ENCODE measurements at regions not wholly inside any gene's neighbourhood (a gene's known extent, or its start where the extent isn't known, plus 50 kb on each side); places are given as distances from the start of the nearest gene placed in this dataset.

GRCh38 chr4:138689187-138689586 lies 326.4 kb upstream of the NOCT start:
- Histone ChIP-seq H4K8ac (ENCODE audit: low read depth in 2 of 2, low read length in 2 of 2) (peak overlapping the region; percentile 16 to 48; a peak in 2 of 4 replicates), H2AK5ac (ENCODE audit: low read depth, low read length) (0 out of 2 replicates have a peak overlapping the region, but pooled peaks have one; percentile 44), H2BK5ac (ENCODE audit: low read depth, low read length, poor library complexity, severe bottlenecking) (peak overlapping the region; percentile 12), H3K4me3 (ENCODE audit: insufficient read depth, low read depth, low read length) (no peak overlapping the region), H3K27me3 (ENCODE audit: control insufficient read depth, insufficient read depth, low read length) (no peaks in the 10 kb centered on the region), H3K4me2 (ENCODE audit: low read depth, low read length) (peak overlapping the region; percentile 61), H4K5ac (ENCODE audit: low read depth, low read length) (peak overlapping the region; percentile 54; the same call in 1 of the 2 replicates), H3K56ac (ENCODE audit: extremely low read depth, insufficient read depth, low read length) (no peak overlapping the region; the same call in 1 of the 2 replicates), H2BK15ac (ENCODE audit: low read depth, low read length) (peak overlapping the region; percentile 45; the same call in 1 of the 3 replicates), H2BK20ac (ENCODE audit: low read depth, low read length) (peak overlapping the region; percentile 82; the same call in 1 of the 2 replicates), H3K23ac (ENCODE audit: low read depth, low read length) (0 out of 2 replicates have a peak overlapping the region, but pooled peaks have one; percentile 3), H2AK9ac (replicated peaks; ENCODE audit: low read depth, low read length, poor library complexity) (no peak overlapping the region), H3K9me1 (ENCODE audit: insufficient read depth, low read length) (0 out of 2 replicates have a peak, but pooled peaks cover 3% of the 10 kb centered on the region), H3K4ac (ENCODE audit: low read depth, low read length) (peak overlapping the region; percentile 16), H3K9me3 (ENCODE audit: control insufficient read depth, insufficient read depth, low read length) (peaks cover under 1% of the 10 kb centered on the region; the same call in 1 of the 2 replicates), H2BK120ac (ENCODE audit: low read depth, low read length) (peak overlapping the region; percentile 22), H2AFZ (replicated peaks; ENCODE audit: low read length, poor library complexity) (peak overlapping the region; percentile 46), H3K36me3 (ENCODE audit: control insufficient read depth, insufficient read depth, low read length) (no peaks in the 10 kb centered on the region), H4K91ac (ENCODE audit: insufficient read depth, low read depth, low read length) (peak overlapping the region; percentile 14; the same call in 1 of the 2 replicates), H3K79me1 (ENCODE audit: low read depth in 1 of 2, low read length in 2 of 2) (no peaks in the 10 kb centered on the region), H3K9ac (ENCODE audit: low read depth, low read length) (peak overlapping the region; percentile 7), H3K14ac (replicated peaks; ENCODE audit: low read depth, low read length) (0 out of 2 replicates have a peak overlapping the region, but pooled peaks have one; percentile 19), H3K27ac (ENCODE audit: insufficient read depth, low read length) (peak overlapping the region; percentile 72; the same call in 1 of the 2 replicates), H3K4me1 (ENCODE audit: control insufficient read depth, insufficient read depth, low read length) (peaks cover 28% of the 10 kb centered on the region), H3K18ac (ENCODE audit: low read depth, low read length) (peak overlapping the region; percentile 44), H4K20me1 (ENCODE audit: insufficient read depth, low read length) (no peaks in the 10 kb centered on the region)
- CTCF ChIA-PET: interaction anchor here (2.2 kb wide), 1 partner anchor 182 kb away, joined by 6 read pairs; no protein-coding TSS in a partner anchor
- DNase-seq (peak; percentile 50), ATAC-seq (ENCODE audit: low read depth) (peak; percentile 69)
- POLR2A ChIA-PET (ENCODE audit: unreplicated experiment): interaction anchor here (0.6 kb wide), 1 partner anchor 180 kb away, joined by 24 read pairs; no protein-coding TSS in a partner anchor
- intact Hi-C loops (cut with micrococcal nuclease): loop anchor here (2.0 kb wide), 1 partner anchor 182 kb away; no protein-coding TSS in a partner anchor
- WGBS, 2 experiments (ENCODE audit: extremely low coverage in 2 of 2, insufficient read length in 1 of 2): 7% methylated on average over 3 of the region's 9 CpGs; no CpG with 5 or more reads in 1 of the 2 experiments
- in situ Hi-C loops (cut with MboI; ENCODE audit: low sequenced_read_pairs): loop anchor here (10.0 to 25.0 kb wide), 4 partner anchors 504 to 1552 kb away; partner anchors contain the start of gene PCDH18
- no TSS peak for BruUV-seq (replicated peaks)
- dilution Hi-C loops (cut with HindIII; ENCODE audit: low sequenced_read_pairs, unreplicated experiment): no loop called here
- TF ChIP-seq CHD1 (IDR thresholded peaks at IDR 0.05; ENCODE audit: low read depth, low read length): no peak
- no peak for TF ChIP-seq SMC3 (IDR thresholded peaks at IDR 0.05; ENCODE audit: low read depth, low read length)
- TF ChIP-seq, protein P1, sequence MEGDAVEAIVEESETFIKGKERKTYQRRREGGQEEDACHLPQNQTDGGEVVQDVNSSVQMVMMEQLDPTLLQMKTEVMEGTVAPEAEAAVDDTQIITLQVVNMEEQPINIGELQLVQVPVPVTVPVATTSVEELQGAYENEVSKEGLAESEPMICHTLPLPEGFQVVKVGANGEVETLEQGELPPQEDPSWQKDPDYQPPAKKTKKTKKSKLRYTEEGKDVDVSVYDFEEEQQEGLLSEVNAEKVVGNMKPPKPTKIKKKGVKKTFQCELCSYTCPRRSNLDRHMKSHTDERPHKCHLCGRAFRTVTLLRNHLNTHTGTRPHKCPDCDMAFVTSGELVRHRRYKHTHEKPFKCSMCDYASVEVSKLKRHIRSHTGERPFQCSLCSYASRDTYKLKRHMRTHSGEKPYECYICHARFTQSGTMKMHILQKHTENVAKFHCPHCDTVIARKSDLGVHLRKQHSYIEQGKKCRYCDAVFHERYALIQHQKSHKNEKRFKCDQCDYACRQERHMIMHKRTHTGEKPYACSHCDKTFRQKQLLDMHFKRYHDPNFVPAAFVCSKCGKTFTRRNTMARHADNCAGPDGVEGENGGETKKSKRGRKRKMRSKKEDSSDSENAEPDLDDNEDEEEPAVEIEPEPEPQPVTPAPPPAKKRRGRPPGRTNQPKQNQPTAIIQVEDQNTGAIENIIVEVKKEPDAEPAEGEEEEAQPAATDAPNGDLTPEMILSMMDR (conservative IDR thresholded peaks at IDR 0.05; ENCODE audit: low read depth, low read length): no peak
- no peak for TF ChIP-seq RFX5 (IDR thresholded peaks at IDR 0.05; ENCODE audit: low read depth, low read length)
- TF ChIP-seq FOS (IDR thresholded peaks at IDR 0.05; ENCODE audit: low read depth, low read length): no peak
- TF ChIP-seq, protein P2, sequence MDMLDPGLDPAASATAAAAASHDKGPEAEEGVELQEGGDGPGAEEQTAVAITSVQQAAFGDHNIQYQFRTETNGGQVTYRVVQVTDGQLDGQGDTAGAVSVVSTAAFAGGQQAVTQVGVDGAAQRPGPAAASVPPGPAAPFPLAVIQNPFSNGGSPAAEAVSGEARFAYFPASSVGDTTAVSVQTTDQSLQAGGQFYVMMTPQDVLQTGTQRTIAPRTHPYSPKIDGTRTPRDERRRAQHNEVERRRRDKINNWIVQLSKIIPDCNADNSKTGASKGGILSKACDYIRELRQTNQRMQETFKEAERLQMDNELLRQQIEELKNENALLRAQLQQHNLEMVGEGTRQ (IDR thresholded peaks at IDR 0.05; ENCODE audit: low read depth, low read length): no peak
- TF ChIP-seq RAD21 (IDR thresholded peaks at IDR 0.05; ENCODE audit: low read length): no peak
- TF ChIP-seq MXI1 (IDR thresholded peaks at IDR 0.05; ENCODE audit: borderline replicate concordance, low read depth, low read length): no peak
- TF ChIP-seq ELK1 (IDR thresholded peaks at IDR 0.05; ENCODE audit: borderline replicate concordance, low read depth, low read length): no peak
- TF ChIP-seq NFE2L2 (IDR thresholded peaks at IDR 0.05; ENCODE audit: low read depth, low read length): no peak
- no peak for TF ChIP-seq MAZ (IDR thresholded peaks at IDR 0.05; ENCODE audit: borderline replicate concordance, low read depth, low read length)
- TF ChIP-seq RCOR1 (IDR thresholded peaks at IDR 0.05; ENCODE audit: insufficient replicate concordance, low read length): no peak
- no peak for TF ChIP-seq MAFK (IDR thresholded peaks at IDR 0.05; ENCODE audit: low read depth, low read length)
- TF ChIP-seq CEBPB (IDR thresholded peaks at IDR 0.05; ENCODE audit: low read depth, low read length): no peak
- no peak for TF ChIP-seq POLR2A (IDR thresholded peaks at IDR 0.05; ENCODE audit: low read depth, low read length)
